ENCODE measurements at regions not wholly inside any gene's neighbourhood (a gene's known extent, or its start where the extent isn't known, plus 50 kb on each side); places are given as distances from the start of the nearest gene placed in this dataset.

DNA sequence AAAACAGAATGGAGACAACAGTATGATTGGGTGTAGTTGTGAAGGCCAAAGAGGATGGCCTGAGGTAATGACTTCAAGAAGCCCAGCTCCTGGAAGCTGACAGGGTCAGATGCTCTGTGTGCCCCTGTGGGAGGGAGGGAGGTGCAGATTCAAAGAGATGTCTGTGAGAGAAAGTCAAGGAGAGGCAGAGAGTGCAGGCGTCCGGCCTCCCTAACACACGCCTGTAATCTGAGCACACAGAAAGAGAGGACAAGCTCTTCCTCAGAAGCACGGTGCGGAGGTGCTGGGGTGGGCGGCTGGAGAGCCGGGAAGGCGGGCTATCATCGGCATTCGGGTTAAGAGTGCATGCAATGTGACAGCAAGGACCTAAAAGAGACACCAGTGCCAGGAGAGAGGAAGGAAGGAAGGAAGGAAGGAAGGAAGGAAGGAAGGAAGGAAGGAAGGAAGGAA, 238.2 kb upstream of the HES1 start:
- TF ChIP-seq MAX (IDR thresholded peaks at IDR 0.05) (no peak), TAF1 (conservative IDR thresholded peaks at IDR 0.05) (no peak), SP1 (IDR thresholded peaks at IDR 0.05) (no peak), GABPA (IDR thresholded peaks at IDR 0.05 in 1 of 2, conservative IDR thresholded peaks at IDR 0.05 in 1 of 2) (no peak), HNF4G (IDR thresholded peaks at IDR 0.05) (no peak), EGR1 (IDR thresholded peaks at IDR 0.05; ENCODE audit: low read depth in 2 of 2) (no peak), REST (IDR thresholded peaks at IDR 0.05) (no peak), HNF4A (conservative IDR thresholded peaks at IDR 0.05) (no peak)
- TF ChIP-seq, protein P1, sequence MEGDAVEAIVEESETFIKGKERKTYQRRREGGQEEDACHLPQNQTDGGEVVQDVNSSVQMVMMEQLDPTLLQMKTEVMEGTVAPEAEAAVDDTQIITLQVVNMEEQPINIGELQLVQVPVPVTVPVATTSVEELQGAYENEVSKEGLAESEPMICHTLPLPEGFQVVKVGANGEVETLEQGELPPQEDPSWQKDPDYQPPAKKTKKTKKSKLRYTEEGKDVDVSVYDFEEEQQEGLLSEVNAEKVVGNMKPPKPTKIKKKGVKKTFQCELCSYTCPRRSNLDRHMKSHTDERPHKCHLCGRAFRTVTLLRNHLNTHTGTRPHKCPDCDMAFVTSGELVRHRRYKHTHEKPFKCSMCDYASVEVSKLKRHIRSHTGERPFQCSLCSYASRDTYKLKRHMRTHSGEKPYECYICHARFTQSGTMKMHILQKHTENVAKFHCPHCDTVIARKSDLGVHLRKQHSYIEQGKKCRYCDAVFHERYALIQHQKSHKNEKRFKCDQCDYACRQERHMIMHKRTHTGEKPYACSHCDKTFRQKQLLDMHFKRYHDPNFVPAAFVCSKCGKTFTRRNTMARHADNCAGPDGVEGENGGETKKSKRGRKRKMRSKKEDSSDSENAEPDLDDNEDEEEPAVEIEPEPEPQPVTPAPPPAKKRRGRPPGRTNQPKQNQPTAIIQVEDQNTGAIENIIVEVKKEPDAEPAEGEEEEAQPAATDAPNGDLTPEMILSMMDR (IDR thresholded peaks at IDR 0.05; ENCODE audit: low read depth, low read length, missing input control), result no peak
- TF ChIP-seq, protein P2, sequence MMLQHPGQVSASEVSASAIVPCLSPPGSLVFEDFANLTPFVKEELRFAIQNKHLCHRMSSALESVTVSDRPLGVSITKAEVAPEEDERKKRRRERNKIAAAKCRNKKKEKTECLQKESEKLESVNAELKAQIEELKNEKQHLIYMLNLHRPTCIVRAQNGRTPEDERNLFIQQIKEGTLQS (IDR thresholded peaks at IDR 0.05), result no peak

All from liver (tissue), 3 donors.